Fibroblast of mammary gland (primary cell): ENCODE measurements at regions not wholly inside any gene's neighbourhood (a gene's known extent, or its start where the extent isn't known, plus 50 kb on each side); places are given as distances from the start of the nearest gene placed in this dataset.

Experiments used
- DNase-seq: peaks from one replicate; pipeline ENCODE4 v3.0.0-alpha.2; 2010; ENCODE audit warnings: low read depth
- H3K4me3 ChIP-seq: 2 replicates; pipeline ENCODE4 v1.5.1; 2011; ENCODE audit warnings: low read depth, mild to moderate bottlenecking, low read length, moderate library complexity; ENCODE audit not compliant: control insufficient read depth
- CTCF ChIP-seq: conservative IDR thresholded peaks from 2 replicates; pipeline ENCODE4 v1.5.1; 2011; ENCODE audit warnings: low read depth, low read length, inconsistent platforms; ENCODE audit not compliant: control insufficient read depth, insufficient read depth

GRCh38 chr6:113755449-113756289 is 101.5 kb upstream of the MARCKS start:
- no peak overlapping the region for H3K4me3 ChIP-seq
- no peak for DNase-seq
- no peak for TF ChIP-seq CTCF

- DNase-seq: no peak
- H3K4me3 ChIP-seq: no peak overlapping the region
- no peak for TF ChIP-seq CTCF
These were observed 100.9 kb upstream of the MARCKS start for GRCh38 chr6:113756290-113756665.

GRCh38 chr6:113758214-113758613 is 98.9 kb upstream of the MARCKS start:
- no peak for DNase-seq
- H3K4me3 ChIP-seq: no peak overlapping the region
- no peak for TF ChIP-seq CTCF

- DNase-seq: no peak
- H3K4me3 ChIP-seq: no peak overlapping the region
- no peak for TF ChIP-seq CTCF
These were observed 98.1 kb upstream of the MARCKS start for GRCh38 chr6:113758826-113759574.

GRCh38 chr6:113762641-113763040 is 94.5 kb upstream of the MARCKS start:
- no peak overlapping the region for H3K4me3 ChIP-seq
- TF ChIP-seq CTCF: no peak
- no peak for DNase-seq

GRCh38 chr6:113763311-113763766 is 93.8 kb upstream of the MARCKS start:
- DNase-seq: peak; percentile 8
- H3K4me3 ChIP-seq: no peak overlapping the region
- no peak for TF ChIP-seq CTCF
